Activated CD4-positive, alpha-beta T cell treated with anti-CD3 and anti-CD28 coated beads, Interleukin-2, amount 10 ng/mL, durations not matched to agents 7 days and 5 days (primary cell): ENCODE measurements at regions not wholly inside any gene's neighbourhood (a gene's known extent, or its start where the extent isn't known, plus 50 kb on each side); places are given as distances from the start of the nearest gene placed in this dataset.

Source experiments
- CTCF ChIA-PET: fragments of 350-600 bp; sonication (Branson Sonifier 250); formaldehyde crosslinking; loops from one replicate; lab custom pipeline; 2021; ENCODE audit warnings: antibody characterized with exemption; lab: Charles Lee
- POLR2A ChIA-PET: fragments of 350-600 bp; sonication (Branson Sonifier 250); formaldehyde crosslinking; loops from one replicate; lab custom pipeline; 2021; ENCODE audit warnings: antibody characterized with exemption; lab: Charles Lee
- DNase-seq: peaks from one replicate; pipeline ENCODE4 v3.0.0-alpha.2; 2020
- H3K27ac Mint-ChIP-seq: one replicate; pipeline ENCODE4 v1.8.0; 2021; ENCODE audit warnings: mild to moderate bottlenecking, moderate library complexity, mixed read lengths
- H3K27me3 Mint-ChIP-seq: one replicate; pipeline ENCODE4 v1.8.0; 2021; ENCODE audit warnings: mixed read lengths
- H3K36me3 Mint-ChIP-seq: one replicate; pipeline ENCODE4 v1.8.0; 2021; ENCODE audit warnings: low read depth, mixed read lengths
- H3K4me1 Mint-ChIP-seq: one replicate; pipeline ENCODE4 v1.8.0; 2021; ENCODE audit warnings: mixed read lengths
- H3K4me3 Mint-ChIP-seq: one replicate; pipeline ENCODE4 v1.8.0; 2021; ENCODE audit warnings: mild to moderate bottlenecking, moderate library complexity, mixed read lengths
- H3K9me3 Mint-ChIP-seq: one replicate; pipeline ENCODE4 v1.8.0; 2021; ENCODE audit warnings: mixed read lengths

- Mint-ChIP-seq H3K27ac (no peak overlapping the region), H3K4me3 (no peak overlapping the region), H3K4me1 (no peaks in the 10 kb centered on the region), H3K27me3 (no peaks in the 10 kb centered on the region), H3K9me3 (no peaks in the 10 kb centered on the region), H3K36me3 (no peaks in the 10 kb centered on the region)
- CTCF ChIA-PET, result no interaction called here
- DNase-seq, result no peak
- POLR2A ChIA-PET, result no interaction called here
Observed at GRCh38 chr2:16293871-16294270, 353.5 kb downstream of the MYCN start.

- no peak for DNase-seq
- Mint-ChIP-seq H3K27me3 (no peaks in the 10 kb centered on the region), H3K27ac (no peak overlapping the region), H3K4me1 (no peaks in the 10 kb centered on the region), H3K36me3 (no peaks in the 10 kb centered on the region), H3K9me3 (no peaks in the 10 kb centered on the region), H3K4me3 (no peak overlapping the region)
- CTCF ChIA-PET, result no interaction called here
- POLR2A ChIA-PET, result no interaction called here
Observed at GRCh38 chr2:16293398-16293797, 353.0 kb downstream of the MYCN start.

GRCh38 chr2:16291731-16292550, 351.6 kb downstream of the MYCN start:
- Mint-ChIP-seq H3K27me3 (no peaks in the 10 kb centered on the region), H3K4me3 (no peak overlapping the region), H3K27ac (no peak overlapping the region), H3K4me1 (no peaks in the 10 kb centered on the region), H3K36me3 (no peaks in the 10 kb centered on the region), H3K9me3 (no peaks in the 10 kb centered on the region)
- ChIA-PET POLR2A (no interaction called here), CTCF (no interaction called here)
- no peak for DNase-seq

- Mint-ChIP-seq H3K27ac (no peak overlapping the region), H3K9me3 (no peaks in the 10 kb centered on the region), H3K27me3 (peaks cover 2% of the 10 kb centered on the region), H3K36me3 (no peaks in the 10 kb centered on the region), H3K4me3 (no peak overlapping the region), H3K4me1 (no peaks in the 10 kb centered on the region)
- no peak for DNase-seq
- ChIA-PET CTCF (no interaction called here), POLR2A (no interaction called here)
Observed at GRCh38 chr2:16291226-16291625, 350.9 kb downstream of the MYCN start.

GRCh38 chr2:16290311-16291020, 350.1 kb downstream of the MYCN start:
- ChIA-PET CTCF (interaction anchor here (0.6 kb wide), 1 partner anchor 19 kb away, joined by 4 read pairs; no protein-coding TSS in a partner anchor), POLR2A (no interaction called here)
- peaks cover 2% of the 10 kb centered on the region for H3K27me3 Mint-ChIP-seq
- H3K4me3 Mint-ChIP-seq, result no peak overlapping the region
- no peaks in the 10 kb centered on the region for H3K9me3 Mint-ChIP-seq
- DNase-seq, result no peak
- H3K27ac Mint-ChIP-seq, result no peak overlapping the region
- no peaks in the 10 kb centered on the region for H3K4me1 Mint-ChIP-seq
- H3K36me3 Mint-ChIP-seq, result no peaks in the 10 kb centered on the region

- no peak overlapping the region for H3K4me3 Mint-ChIP-seq
- H3K27me3 Mint-ChIP-seq, result peaks cover 2% of the 10 kb centered on the region
- DNase-seq, result no peak
- no peaks in the 10 kb centered on the region for H3K36me3 Mint-ChIP-seq
- H3K9me3 Mint-ChIP-seq, result no peaks in the 10 kb centered on the region
- ChIA-PET CTCF (interaction anchor here (0.6 kb wide), 1 partner anchor 1383 kb away, joined by 3 read pairs; no protein-coding TSS in a partner anchor), POLR2A (no interaction called here)
- no peaks in the 10 kb centered on the region for H3K4me1 Mint-ChIP-seq
- H3K27ac Mint-ChIP-seq, result no peak overlapping the region
Observed at GRCh38 chr2:16288371-16289112, 348.2 kb downstream of the MYCN start.

- ChIA-PET CTCF (no interaction called here), POLR2A (no interaction called here)
- Mint-ChIP-seq H3K27ac (no peak overlapping the region), H3K27me3 (peaks cover 2% of the 10 kb centered on the region), H3K36me3 (no peaks in the 10 kb centered on the region), H3K9me3 (no peaks in the 10 kb centered on the region), H3K4me3 (no peak overlapping the region), H3K4me1 (no peaks in the 10 kb centered on the region)
- DNase-seq, result no peak
Observed at GRCh38 chr2:16287831-16288230, 347.5 kb downstream of the MYCN start.

- no peak for DNase-seq
- ChIA-PET CTCF (no interaction called here), POLR2A (no interaction called here)
- Mint-ChIP-seq H3K27ac (no peak overlapping the region), H3K36me3 (no peaks in the 10 kb centered on the region), H3K27me3 (peaks cover 2% of the 10 kb centered on the region), H3K4me3 (no peak overlapping the region), H3K4me1 (no peaks in the 10 kb centered on the region), H3K9me3 (no peaks in the 10 kb centered on the region)
Observed at GRCh38 chr2:16287281-16287680, 346.9 kb downstream of the MYCN start.

- no peaks in the 10 kb centered on the region for H3K36me3 Mint-ChIP-seq
- H3K27me3 Mint-ChIP-seq, result peaks cover 2% of the 10 kb centered on the region
- H3K9me3 Mint-ChIP-seq, result no peaks in the 10 kb centered on the region
- POLR2A ChIA-PET, result no interaction called here
- CTCF ChIA-PET, result no interaction called here
- no peak overlapping the region for H3K4me3 Mint-ChIP-seq
- no peak overlapping the region for H3K27ac Mint-ChIP-seq
- H3K4me1 Mint-ChIP-seq, result no peaks in the 10 kb centered on the region
- no peak for DNase-seq
Observed at GRCh38 chr2:16285813-16286510, 345.6 kb downstream of the MYCN start.

GRCh38 chr2:16284941-16285625, 344.7 kb downstream of the MYCN start:
- H3K27ac Mint-ChIP-seq, result no peak overlapping the region

GRCh38 chr2:16283071-16283850, 342.9 kb downstream of the MYCN start:
- Mint-ChIP-seq H3K27me3 (peaks cover 2% of the 10 kb centered on the region), H3K9me3 (no peaks in the 10 kb centered on the region), H3K36me3 (no peaks in the 10 kb centered on the region), H3K4me1 (no peaks in the 10 kb centered on the region), H3K4me3 (no peak overlapping the region), H3K27ac (no peak overlapping the region)
- DNase-seq, result no peak
- ChIA-PET CTCF (interaction anchor here (0.7 to 1.4 kb wide), 2 partner anchors 9 to 39 kb away, joined by 3 to 5 read pairs; no protein-coding TSS in a partner anchor), POLR2A (no interaction called here)

More at GRCh38 chr2:16284941-16285625, 344.7 kb downstream of the MYCN start:
- Mint-ChIP-seq H3K4me1 (no peaks in the 10 kb centered on the region), H3K9me3 (no peaks in the 10 kb centered on the region), H3K27me3 (peaks cover 2% of the 10 kb centered on the region), H3K4me3 (no peak overlapping the region), H3K36me3 (no peaks in the 10 kb centered on the region)
- CTCF ChIA-PET, result no interaction called here
- no peak for DNase-seq
- POLR2A ChIA-PET, result no interaction called here
